ENCODE measurements at regions not wholly inside any gene's neighbourhood (a gene's known extent, or its start where the extent isn't known, plus 50 kb on each side); places are given as distances from the start of the nearest gene placed in this dataset.

DNA sequence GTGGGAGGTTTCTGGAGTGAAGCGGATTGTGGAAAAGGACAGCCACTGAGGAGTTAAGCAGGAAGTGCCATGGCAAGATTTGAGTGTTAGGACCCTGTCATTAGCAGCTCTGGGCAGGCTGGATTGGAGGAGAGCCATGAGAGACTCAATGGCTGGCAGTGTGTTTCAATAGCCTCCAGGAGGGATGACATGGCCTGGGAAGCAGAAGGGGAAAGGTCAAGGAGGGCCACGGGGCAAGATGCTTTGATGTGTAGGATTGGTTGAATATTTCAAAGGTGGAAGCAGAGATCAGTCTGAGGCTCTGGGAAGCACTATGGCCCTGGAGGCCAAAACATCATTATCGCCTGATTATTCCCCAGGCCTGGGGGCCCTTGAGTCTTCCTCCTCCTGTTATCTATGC is 229.0 kb upstream of the HS6ST1 start:
- Histone ChIP-seq H3K27me3 (ENCODE audit: control insufficient read depth in 2 of 2, insufficient read depth in 2 of 2, low read length in 2 of 2) (no peaks in the 10 kb centered on the region), H3K4me1 (ENCODE audit: control insufficient read depth, extremely low read depth, insufficient read depth, low read length) (no peaks in the 10 kb centered on the region), H3K9me1 (replicated peaks; ENCODE audit: control insufficient read depth, extremely low read depth, insufficient read depth, low read length) (no peaks in the 10 kb centered on the region), H3K4me2 (ENCODE audit: insufficient read depth, low read length) (no peak overlapping the region), H3K79me2 (ENCODE audit: control insufficient read depth, insufficient read depth, low read length) (no peaks in the 10 kb centered on the region), H3K27ac (ENCODE audit: insufficient read depth, low read depth, low read length) (no peak overlapping the region), H3K4me3 (replicated peaks in 1 of 3; ENCODE audit: insufficient read depth in 1 of 3, low read depth in 1 of 3, low read length in 3 of 3) (no peak overlapping the region), H3K9ac (replicated peaks; ENCODE audit: extremely low read depth, insufficient read depth, low read length) (no peak overlapping the region), H3K9me3 (replicated peaks; ENCODE audit: control insufficient read depth, insufficient read depth, low read length) (no peaks in the 10 kb centered on the region), H3K36me3 (ENCODE audit: control insufficient read depth in 2 of 2, extremely low read depth in 1 of 2, insufficient read depth in 2 of 2, low read length in 2 of 2) (no peaks in the 10 kb centered on the region), H2AFZ (ENCODE audit: low read depth, low read length) (no peak overlapping the region), H4K20me1 (replicated peaks; ENCODE audit: control insufficient read depth, extremely low read depth, insufficient read depth, low read length) (no peaks in the 10 kb centered on the region)
- ChIA-PET POLR2A (no interaction called here), CTCF (no interaction called here)
- intact Hi-C loops (cut with micrococcal nuclease) = no loop called here
- no peak for FAIRE-seq
- DNase-seq (ENCODE audit: low read depth, low spot score) = no peak
- dilution Hi-C loops (cut with MboI; ENCODE audit: extremely low pct_ligation_motif_present, low sequenced_read_pairs) = no loop called here
- no TSS peak for BruUV-seq (replicated peaks)
- TF ChIP-seq GATA2 (IDR thresholded peaks at IDR 0.05; ENCODE audit: insufficient read depth, insufficient read length, low read depth, low read length) (no peak), POLR2AphosphoS5 (IDR thresholded peaks at IDR 0.05; ENCODE audit: insufficient read depth, low read depth, low read length) (no peak), POLR2A (IDR thresholded peaks at IDR 0.05; ENCODE audit: low read depth, low read length) (no peak), MYC (IDR thresholded peaks at IDR 0.05; ENCODE audit: low read depth, low read length) (no peak), EZH2 (IDR thresholded peaks at IDR 0.05; ENCODE audit: borderline replicate concordance, low read depth, low read length, severe bottlenecking) (no peak), JUN (IDR thresholded peaks at IDR 0.05; ENCODE audit: borderline replicate concordance, insufficient read depth, insufficient read length, low read depth) (no peak), FOS (IDR thresholded peaks at IDR 0.05; ENCODE audit: borderline replicate concordance, insufficient read depth, low read length) (no peak)
- TF ChIP-seq, protein P1, sequence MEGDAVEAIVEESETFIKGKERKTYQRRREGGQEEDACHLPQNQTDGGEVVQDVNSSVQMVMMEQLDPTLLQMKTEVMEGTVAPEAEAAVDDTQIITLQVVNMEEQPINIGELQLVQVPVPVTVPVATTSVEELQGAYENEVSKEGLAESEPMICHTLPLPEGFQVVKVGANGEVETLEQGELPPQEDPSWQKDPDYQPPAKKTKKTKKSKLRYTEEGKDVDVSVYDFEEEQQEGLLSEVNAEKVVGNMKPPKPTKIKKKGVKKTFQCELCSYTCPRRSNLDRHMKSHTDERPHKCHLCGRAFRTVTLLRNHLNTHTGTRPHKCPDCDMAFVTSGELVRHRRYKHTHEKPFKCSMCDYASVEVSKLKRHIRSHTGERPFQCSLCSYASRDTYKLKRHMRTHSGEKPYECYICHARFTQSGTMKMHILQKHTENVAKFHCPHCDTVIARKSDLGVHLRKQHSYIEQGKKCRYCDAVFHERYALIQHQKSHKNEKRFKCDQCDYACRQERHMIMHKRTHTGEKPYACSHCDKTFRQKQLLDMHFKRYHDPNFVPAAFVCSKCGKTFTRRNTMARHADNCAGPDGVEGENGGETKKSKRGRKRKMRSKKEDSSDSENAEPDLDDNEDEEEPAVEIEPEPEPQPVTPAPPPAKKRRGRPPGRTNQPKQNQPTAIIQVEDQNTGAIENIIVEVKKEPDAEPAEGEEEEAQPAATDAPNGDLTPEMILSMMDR (IDR thresholded peaks at IDR 0.05; ENCODE audit: extremely low read depth in 1 of 2, insufficient read depth in 1 of 2, low read depth in 1 of 2, low read length in 2 of 2) = no peak
- TF ChIP-seq, protein P2, sequence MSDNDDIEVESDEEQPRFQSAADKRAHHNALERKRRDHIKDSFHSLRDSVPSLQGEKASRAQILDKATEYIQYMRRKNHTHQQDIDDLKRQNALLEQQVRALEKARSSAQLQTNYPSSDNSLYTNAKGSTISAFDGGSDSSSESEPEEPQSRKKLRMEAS (IDR thresholded peaks at IDR 0.05; ENCODE audit: insufficient read depth, insufficient read length) = no peak
